Left ventricle myocardium inferior (tissue), 1 donor: ENCODE measurements at regions not wholly inside any gene's neighbourhood (a gene's known extent, or its start where the extent isn't known, plus 50 kb on each side); places are given as distances from the start of the nearest gene placed in this dataset.

ENCODE experiments used
- DNase-seq: peaks from one replicate; pipeline ENCODE4 v3.0.0-alpha.2; 2020
- H3K27ac ChIP-seq: fragments of 200-600 bp; replicated peaks from 2 replicates; pipeline ENCODE4 v1.8.0; 2021
- H3K27me3 ChIP-seq: fragments of 200-600 bp; 2 replicates; pipeline ENCODE4 v1.8.0; 2021; ENCODE audit warnings: low read depth
- H3K36me3 ChIP-seq: fragments of 200-600 bp; 2 replicates; pipeline ENCODE4 v1.8.0; 2021
- H3K4me1 ChIP-seq: fragments of 200-600 bp; 2 replicates; pipeline ENCODE4 v1.8.0; 2021
- H3K4me3 ChIP-seq: fragments of 200-600 bp; 2 replicates; pipeline ENCODE4 v1.8.0; 2021; ENCODE audit warnings: mild to moderate bottlenecking, moderate library complexity
- H3K9me3 ChIP-seq: fragments of 200-600 bp; replicated peaks from 2 replicates; pipeline ENCODE4 v1.8.0; 2021
- CTCF ChIP-seq: fragments of 200-600 bp; IDR thresholded peaks from 2 replicates; pipeline ENCODE4 v1.8.0; 2021; ENCODE audit warnings: antibody characterized with exemption, mild to moderate bottlenecking, borderline replicate concordance
- intact Hi-C: fragments of 100-400 bp; cut with micrococcal nuclease; formaldehyde crosslinking; loops from one replicate; pipeline ENCODE4 v1.11.0; 2022
- donor health status: DM: no; HTN: yes; CAD: no; lungs with severe emphysema.

GRCh38 chr16:6218855-6219254 lies 1113.8 kb upstream of the RBFOX1 start:
- no peak overlapping the region for H3K4me3 ChIP-seq
- intact Hi-C loops: no loop called here

GRCh38 chr16:6216836-6217235 lies 1115.8 kb upstream of the RBFOX1 start:
- Histone ChIP-seq H3K27me3 (no peaks in the 10 kb centered on the region), H3K9me3 (peaks cover 18% of the 10 kb centered on the region), H3K4me1 (no peaks in the 10 kb centered on the region), H3K27ac (no peak overlapping the region), H3K36me3 (no peaks in the 10 kb centered on the region), H3K4me3 (no peak overlapping the region)
- intact Hi-C loops: no loop called here
- TF ChIP-seq CTCF: no peak
- no peak for DNase-seq

More at GRCh38 chr16:6218855-6219254, 1113.8 kb upstream of the RBFOX1 start:
- TF ChIP-seq CTCF: no peak
- no peak overlapping the region for H3K27ac ChIP-seq
- DNase-seq: no peak
- H3K9me3 ChIP-seq: peaks cover 19% of the 10 kb centered on the region
- no peaks in the 10 kb centered on the region for H3K4me1 ChIP-seq
- H3K27me3 ChIP-seq: no peaks in the 10 kb centered on the region
- no peaks in the 10 kb centered on the region for H3K36me3 ChIP-seq

GRCh38 chr16:6211644-6212043 lies 1114.0 kb upstream of the EEF2KMT start:
- no peak for DNase-seq
- no peaks in the 10 kb centered on the region for H3K36me3 ChIP-seq
- TF ChIP-seq CTCF: no peak
- H3K4me1 ChIP-seq: no peaks in the 10 kb centered on the region
- peaks cover 4% of the 10 kb centered on the region for H3K27me3 ChIP-seq
- no peak overlapping the region for H3K27ac ChIP-seq
- H3K9me3 ChIP-seq: no peaks in the 10 kb centered on the region
- intact Hi-C loops: no loop called here
- H3K4me3 ChIP-seq: no peak overlapping the region

- intact Hi-C loops: no loop called here
- Histone ChIP-seq H3K4me1 (no peaks in the 10 kb centered on the region), H3K27ac (no peak overlapping the region), H3K9me3 (no peaks in the 10 kb centered on the region), H3K4me3 (no peak overlapping the region), H3K27me3 (peaks cover 4% of the 10 kb centered on the region), H3K36me3 (no peaks in the 10 kb centered on the region)
- no peak for DNase-seq
- TF ChIP-seq CTCF: no peak
Observed at GRCh38 chr16:6209355-6209930, 1111.8 kb upstream of the EEF2KMT start.

- no peaks in the 10 kb centered on the region for H3K36me3 ChIP-seq
- no peak for TF ChIP-seq CTCF
- intact Hi-C loops: no loop called here
- H3K27ac ChIP-seq: no peak overlapping the region
- no peak overlapping the region for H3K4me3 ChIP-seq
- peaks cover 12% of the 10 kb centered on the region for H3K9me3 ChIP-seq
- H3K4me1 ChIP-seq: no peaks in the 10 kb centered on the region
- no peak for DNase-seq
- peaks cover 4% of the 10 kb centered on the region for H3K27me3 ChIP-seq
Observed at GRCh38 chr16:6207580-6207979, 1110.0 kb upstream of the EEF2KMT start.

- TF ChIP-seq CTCF: no peak
- intact Hi-C loops: no loop called here
- no peak overlapping the region for H3K4me3 ChIP-seq
- H3K27ac ChIP-seq: no peak overlapping the region
- DNase-seq: no peak
- peaks cover 4% of the 10 kb centered on the region for H3K27me3 ChIP-seq
- H3K36me3 ChIP-seq: no peaks in the 10 kb centered on the region
- peaks cover 12% of the 10 kb centered on the region for H3K9me3 ChIP-seq
- H3K4me1 ChIP-seq: no peaks in the 10 kb centered on the region
Observed at GRCh38 chr16:6207124-6207523, 1109.5 kb upstream of the EEF2KMT start.
